Breast epithelium (tissue), 3 donors: ENCODE measurements at regions not wholly inside any gene's neighbourhood (a gene's known extent, or its start where the extent isn't known, plus 50 kb on each side); places are given as distances from the start of the nearest gene placed in this dataset.

Experiments used
- POLR2A ChIP-seq: fragments of 450-650 bp; IDR thresholded peaks from one replicate; pipeline ENCODE4 v1.6.1; 2016; ENCODE audit warnings: antibody characterized with exemption, mild to moderate bottlenecking, moderate library complexity
- TF ChIP-seq, protein P1 (sequence below), 3 donors: fragments of 450-650 bp; IDR thresholded peaks; one replicate each; pipeline ENCODE4 v1.5.1; 2016 to 2017; ENCODE audit warnings: antibody characterized with exemption in 3 of 3, mild to moderate bottlenecking in 3 of 3, moderate library complexity in 3 of 3

DNA sequence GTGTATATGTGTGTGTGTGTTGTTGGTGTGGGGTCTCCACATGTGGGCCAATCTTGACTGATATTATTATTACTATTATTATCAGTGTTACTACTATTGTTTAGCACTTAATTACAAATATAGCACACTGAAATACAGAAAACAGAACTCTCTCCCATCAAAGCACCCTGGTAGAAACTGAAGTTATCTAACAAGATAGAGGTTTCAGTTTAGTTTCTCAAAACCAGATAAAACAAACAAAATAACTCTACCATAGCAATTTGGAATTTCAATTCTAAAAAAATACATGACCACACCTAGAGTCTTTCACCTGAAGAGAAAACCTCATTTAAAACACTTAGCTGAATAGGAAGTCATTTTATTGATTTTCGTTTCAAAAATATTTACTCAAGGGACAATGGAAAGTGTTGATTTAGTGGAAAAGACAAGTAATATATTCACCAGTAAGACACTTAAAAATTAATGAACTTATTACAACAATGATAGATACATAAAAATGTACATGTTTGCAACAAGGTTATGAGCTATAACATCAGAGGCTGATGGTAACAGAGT is 252.3 kb downstream of the PDHA2 start:
- no peak for TF ChIP-seq POLR2A
- TF ChIP-seq, protein P1, sequence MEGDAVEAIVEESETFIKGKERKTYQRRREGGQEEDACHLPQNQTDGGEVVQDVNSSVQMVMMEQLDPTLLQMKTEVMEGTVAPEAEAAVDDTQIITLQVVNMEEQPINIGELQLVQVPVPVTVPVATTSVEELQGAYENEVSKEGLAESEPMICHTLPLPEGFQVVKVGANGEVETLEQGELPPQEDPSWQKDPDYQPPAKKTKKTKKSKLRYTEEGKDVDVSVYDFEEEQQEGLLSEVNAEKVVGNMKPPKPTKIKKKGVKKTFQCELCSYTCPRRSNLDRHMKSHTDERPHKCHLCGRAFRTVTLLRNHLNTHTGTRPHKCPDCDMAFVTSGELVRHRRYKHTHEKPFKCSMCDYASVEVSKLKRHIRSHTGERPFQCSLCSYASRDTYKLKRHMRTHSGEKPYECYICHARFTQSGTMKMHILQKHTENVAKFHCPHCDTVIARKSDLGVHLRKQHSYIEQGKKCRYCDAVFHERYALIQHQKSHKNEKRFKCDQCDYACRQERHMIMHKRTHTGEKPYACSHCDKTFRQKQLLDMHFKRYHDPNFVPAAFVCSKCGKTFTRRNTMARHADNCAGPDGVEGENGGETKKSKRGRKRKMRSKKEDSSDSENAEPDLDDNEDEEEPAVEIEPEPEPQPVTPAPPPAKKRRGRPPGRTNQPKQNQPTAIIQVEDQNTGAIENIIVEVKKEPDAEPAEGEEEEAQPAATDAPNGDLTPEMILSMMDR (IDR thresholded peaks at IDR 0.05) = no peak
